HG03045 (cell line): ENCODE measurements at regions not wholly inside any gene's neighbourhood (a gene's known extent, or its start where the extent isn't known, plus 50 kb on each side); places are given as distances from the start of the nearest gene placed in this dataset.

Experiments
- ATAC-seq: cut with Tn5 transposase; IDR thresholded peaks from one replicate; pipeline ENCODE4 v1.9.1; 2021; ENCODE audit warnings: mild to moderate bottlenecking, moderate library complexity; ENCODE audit not compliant: unreplicated experiment

DNA sequence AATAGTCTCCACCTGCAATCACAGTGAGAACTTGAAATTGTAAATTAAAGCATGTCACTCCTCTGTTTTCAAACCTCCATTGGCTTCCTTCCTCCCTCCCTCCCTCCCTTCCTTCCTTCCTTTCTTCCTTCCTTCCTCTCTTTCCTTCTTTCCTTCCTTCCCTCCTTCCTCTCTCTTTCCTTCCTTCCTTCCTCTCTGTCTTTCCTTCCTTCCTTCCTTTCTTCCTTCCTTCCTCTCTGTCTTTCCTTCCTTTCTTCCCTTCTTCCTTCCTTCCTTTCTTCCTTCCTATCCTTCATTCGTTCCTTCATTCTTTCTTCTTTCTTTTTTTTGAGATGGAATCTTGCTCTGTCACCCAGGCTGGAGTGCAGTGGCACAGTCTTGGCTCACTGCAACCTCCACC is 595.0 kb upstream of the ZNF608 start:
- ATAC-seq, result no peak

DNA sequence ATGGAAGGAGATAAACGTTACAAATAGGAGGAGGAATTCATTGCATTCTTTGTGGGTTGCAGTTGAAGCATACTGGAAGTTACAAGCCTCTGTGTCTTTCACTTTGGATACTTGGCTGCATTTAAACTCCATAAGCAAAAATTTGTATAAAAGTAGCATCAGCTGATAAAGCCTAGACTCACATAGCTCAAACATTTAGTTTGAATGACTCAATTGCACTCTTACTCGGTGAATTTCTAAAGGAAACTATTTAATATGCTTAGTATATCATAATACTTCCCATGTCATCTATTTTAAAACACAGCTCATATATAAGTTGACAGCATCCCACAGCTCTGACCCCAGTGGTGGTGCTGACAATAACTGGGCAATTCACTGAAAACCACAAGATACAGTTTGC is 596.6 kb upstream of the ZNF608 start:
- ATAC-seq, result no peak

GRCh38 chr5:125346316-125346715 is 599.9 kb upstream of the ZNF608 start:
- ATAC-seq, result no peak

- ATAC-seq, result no peak
Measured at GRCh38 chr5:125348221-125348692, 601.8 kb upstream of the ZNF608 start.

DNA sequence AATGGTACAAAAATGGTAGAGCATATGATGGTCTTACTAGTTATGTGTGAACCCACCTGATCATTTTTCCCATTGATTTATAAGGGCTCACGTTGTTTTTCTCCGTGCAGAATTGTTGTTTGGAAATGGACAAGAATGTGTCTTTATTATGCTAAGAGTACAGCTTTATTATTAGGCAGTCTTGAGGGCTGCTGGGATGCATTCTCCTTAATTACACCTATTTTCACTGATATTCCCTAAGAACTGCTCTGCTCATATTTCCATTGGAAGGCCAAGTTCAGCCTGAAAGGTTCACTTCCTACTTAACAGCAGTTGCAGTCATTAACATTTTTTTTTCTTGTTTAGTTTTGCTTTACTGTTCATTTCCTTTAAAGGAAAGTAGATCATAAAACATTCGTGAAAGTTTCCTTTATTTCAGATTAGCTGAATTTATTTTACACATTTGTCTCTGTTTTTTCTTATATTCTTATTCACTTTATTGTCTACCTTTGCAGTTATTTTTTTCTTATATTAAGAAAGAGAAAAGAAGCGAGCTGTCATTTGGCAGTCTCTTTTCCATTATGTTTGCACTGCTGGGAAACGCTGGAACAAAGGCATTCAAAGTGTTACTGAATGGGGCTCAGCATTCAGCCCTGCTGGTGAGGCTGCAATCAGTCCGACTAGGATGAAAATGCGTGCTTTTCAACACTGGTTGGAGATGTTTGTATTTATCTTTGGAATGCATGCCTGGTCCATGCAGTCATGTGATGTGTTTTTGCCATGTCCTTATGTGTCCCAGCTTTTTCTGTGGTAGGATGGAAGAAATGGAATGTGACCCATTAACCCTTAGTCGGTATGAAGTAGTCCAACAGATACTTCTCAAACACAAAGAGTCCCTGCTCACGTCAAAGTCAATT is 602.7 kb upstream of the ZNF608 start:
- ATAC-seq, result no peak

DNA sequence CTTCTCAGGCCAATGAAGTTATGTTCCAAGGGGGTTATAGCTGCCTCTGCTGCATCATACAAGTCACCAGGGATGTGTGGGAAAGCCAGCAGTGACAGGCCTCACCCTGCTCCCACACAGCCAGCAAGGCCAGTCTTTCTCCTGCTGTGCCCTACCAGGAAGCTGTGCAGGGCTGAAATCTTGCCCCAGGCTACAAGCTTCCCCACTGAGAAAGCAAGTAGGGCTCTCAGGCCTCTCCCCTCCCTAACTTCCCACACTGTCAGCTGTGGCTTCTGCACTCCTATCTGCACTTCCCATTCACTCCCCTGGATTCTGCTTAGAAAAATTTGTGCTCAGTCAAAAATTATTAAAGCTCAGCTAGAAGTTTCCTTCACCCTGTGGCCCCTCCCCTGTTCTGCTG is 611.2 kb upstream of the ZNF608 start:
- ATAC-seq, result no peak

DNA sequence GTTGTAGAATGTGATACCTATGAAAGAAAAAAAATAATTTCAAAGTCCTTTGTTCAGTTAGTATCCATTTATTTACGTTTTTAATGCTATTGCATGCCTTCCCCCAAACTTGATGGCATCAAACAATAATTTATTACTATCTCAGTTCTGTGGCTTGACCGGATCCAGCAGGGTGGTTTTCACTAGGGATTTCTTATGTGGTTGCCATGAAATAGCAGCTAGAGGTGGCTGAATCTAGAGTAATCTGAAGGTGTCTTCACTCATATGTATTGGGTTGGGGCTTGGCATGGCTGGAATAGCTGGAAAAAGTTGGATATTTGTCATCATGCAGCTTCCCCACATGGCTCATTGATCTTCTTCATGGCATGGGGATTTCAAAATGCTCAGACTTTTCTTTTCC is 619.3 kb upstream of the ZNF608 start:
- ATAC-seq, result no peak

- no peak for ATAC-seq
Measured at GRCh38 chr5:125367702-125368101, 621.3 kb upstream of the ZNF608 start.

DNA sequence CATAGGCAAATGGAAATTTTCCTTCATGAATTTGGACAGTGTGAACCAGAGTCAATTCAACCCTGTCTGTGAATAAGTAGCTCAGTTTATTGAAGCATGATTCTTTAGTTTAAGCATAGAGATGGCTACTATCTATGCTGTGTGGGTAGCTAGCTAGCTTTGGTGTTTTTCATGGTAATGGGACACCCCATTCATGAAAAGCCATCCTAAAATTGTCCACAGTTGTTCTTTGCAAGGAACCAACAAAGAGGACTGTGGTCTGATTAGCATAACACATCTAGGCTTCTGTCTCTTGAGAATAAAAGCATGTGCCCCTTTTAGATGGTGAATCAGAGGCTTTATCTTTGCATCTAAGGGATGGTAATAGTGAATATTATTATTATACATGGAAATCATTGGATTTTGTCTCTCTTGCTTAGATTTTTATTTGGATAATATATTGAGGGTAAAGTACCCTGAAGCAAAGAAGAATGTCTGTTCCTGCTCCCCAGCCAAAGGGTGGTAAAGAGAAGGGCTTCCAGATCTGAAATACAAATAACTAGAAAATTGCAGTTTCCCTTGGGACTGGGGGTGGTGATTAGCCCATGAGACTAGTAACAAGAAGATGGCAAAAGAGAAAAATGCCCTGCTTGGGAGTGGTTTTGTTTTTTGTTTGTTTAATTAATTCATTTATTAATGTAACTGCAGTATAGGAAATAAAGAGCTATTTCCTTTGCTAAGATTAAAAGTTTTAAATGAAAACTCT is 624.2 kb upstream of the ZNF608 start:
- no peak for ATAC-seq

GRCh38 chr5:125372694-125373631 is 626.5 kb upstream of the ZNF608 start:
- ATAC-seq, result no peak

- no peak for ATAC-seq
Measured at GRCh38 chr5:125375143-125375542, 628.7 kb upstream of the ZNF608 start.

- no peak for ATAC-seq
Measured at GRCh38 chr5:125376059-125376641, 629.7 kb upstream of the ZNF608 start.

DNA sequence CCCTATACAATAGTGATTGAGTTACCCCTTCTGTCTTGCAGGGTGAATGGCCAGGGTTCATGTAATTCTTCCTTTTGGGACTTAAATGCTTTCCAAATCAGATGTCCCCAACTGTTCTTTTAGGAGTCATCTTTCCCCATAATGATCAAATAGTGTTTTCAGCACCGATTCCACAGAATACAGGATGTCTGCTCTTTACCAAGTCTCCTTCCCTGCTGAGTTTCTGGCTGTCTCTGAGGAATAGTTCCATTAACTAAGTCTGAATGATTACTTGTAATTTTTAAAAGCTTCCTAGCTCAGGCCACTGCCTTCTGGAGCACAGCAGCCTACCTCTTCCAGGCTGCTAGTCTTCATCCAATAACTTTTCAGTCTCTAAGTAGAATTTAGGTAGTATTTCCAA is 630.7 kb upstream of the ZNF608 start:
- no peak for ATAC-seq

GRCh38 chr5:125381290-125381689 is 634.9 kb upstream of the ZNF608 start:
- no peak for ATAC-seq

GRCh38 chr5:125384071-125384470 is 637.6 kb upstream of the ZNF608 start:
- ATAC-seq, result no peak

DNA sequence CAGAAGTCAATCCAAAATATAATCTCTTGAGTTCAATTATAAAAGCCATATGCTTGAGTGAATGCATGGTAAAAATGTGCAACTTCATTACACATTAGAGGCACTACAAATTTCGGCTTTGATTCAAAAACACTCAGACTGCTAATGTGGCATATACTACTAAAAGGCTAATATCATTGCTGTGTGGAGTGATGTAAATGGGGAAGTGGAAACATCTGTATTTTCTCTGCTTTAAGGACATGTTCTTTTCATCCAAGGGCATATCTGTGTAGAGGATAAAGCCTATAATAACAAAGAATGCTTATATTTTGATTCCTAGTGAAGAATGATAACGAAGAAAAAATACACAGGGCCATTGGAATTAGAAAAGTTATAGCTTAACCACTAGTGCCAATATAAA is 643.9 kb upstream of the ZNF608 start:
- ATAC-seq, result no peak

DNA sequence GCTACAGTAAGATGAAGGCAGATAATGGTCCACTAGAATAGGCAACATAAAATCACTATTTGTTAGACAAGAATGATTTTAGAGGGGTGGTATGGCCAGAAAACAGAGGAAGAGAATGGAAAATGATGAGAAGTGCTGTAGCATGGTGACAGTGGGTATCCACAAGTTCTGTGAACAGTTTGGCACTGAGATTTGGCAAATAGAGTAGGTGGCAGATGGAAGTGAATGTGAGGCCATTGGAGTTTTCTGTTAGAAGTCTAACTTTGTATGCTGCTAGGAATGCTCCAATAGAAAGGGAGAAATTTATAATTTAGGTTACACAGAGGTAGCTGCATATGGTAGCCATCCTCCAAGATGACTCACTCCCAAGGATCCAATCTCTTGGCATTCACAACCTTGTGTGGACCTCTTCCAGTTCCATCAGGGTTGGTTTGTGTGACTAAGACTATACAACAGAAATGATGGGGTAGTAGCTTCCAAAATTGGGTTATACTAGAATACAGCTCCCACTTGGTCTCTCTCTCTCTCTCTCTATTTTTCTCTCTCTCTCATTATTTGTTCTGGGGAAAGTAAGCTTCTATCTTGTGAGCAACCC is 646.9 kb upstream of the ZNF608 start:
- ATAC-seq, result no peak

- ATAC-seq, result no peak
Measured at GRCh38 chr5:125394661-125395280, 648.3 kb upstream of the ZNF608 start.

DNA sequence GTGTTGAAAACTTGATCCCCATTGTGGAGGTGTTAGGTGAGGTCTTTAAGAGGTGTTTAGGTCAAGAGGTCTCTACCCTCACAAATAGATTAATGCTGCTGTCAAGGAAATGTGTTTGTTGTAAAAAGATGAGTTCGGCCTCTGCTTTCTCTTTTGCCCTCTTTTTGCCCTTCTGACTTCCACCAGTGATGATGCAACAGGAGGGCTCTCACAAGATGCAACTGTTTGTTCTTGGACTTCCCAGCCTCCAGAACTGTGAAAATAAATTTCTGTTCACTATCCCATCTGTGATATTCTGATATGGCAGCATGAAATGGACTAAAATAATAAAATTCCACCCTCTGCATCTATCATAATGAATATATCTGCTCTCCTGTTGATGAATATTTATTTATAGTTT is 650.0 kb upstream of the ZNF608 start:
- no peak for ATAC-seq

- no peak for ATAC-seq
Measured at GRCh38 chr5:125398466-125398865, 652.0 kb upstream of the ZNF608 start.
